ENCODE measurements at regions not wholly inside any gene's neighbourhood (a gene's known extent, or its start where the extent isn't known, plus 50 kb on each side); places are given as distances from the start of the nearest gene placed in this dataset.
A peak's percentile ranks its signal among the peaks of the same experiment; 100 is the strongest.

- no peaks in the 10 kb centered on the region for H3K36me3 Mint-ChIP-seq (ENCODE audit: low read depth, unreplicated experiment)
- no peaks in the 10 kb centered on the region for H3K27me3 Mint-ChIP-seq (ENCODE audit: low read depth, unreplicated experiment)
Observed at GRCh38 chr3:146747051-146747450, 141.9 kb upstream of the PLSCR5 start.

GRCh38 chr3:146746190-146746589, 141.0 kb upstream of the PLSCR5 start:
- Mint-ChIP-seq H3K4me1 (ENCODE audit: low read depth, unreplicated experiment) (peaks cover 13% of the 10 kb centered on the region), H3K27me3 (ENCODE audit: low read depth, unreplicated experiment) (no peaks in the 10 kb centered on the region), H3K9me3 (ENCODE audit: unreplicated experiment) (no peaks in the 10 kb centered on the region), H3K27ac (ENCODE audit: unreplicated experiment) (no peak overlapping the region), H3K4me3 (ENCODE audit: unreplicated experiment) (no peak overlapping the region), H3K36me3 (ENCODE audit: low read depth, unreplicated experiment) (no peaks in the 10 kb centered on the region)
- Histone ChIP-seq H3K36me3 (ENCODE audit: insufficient read depth, low read length) (no peaks in the 10 kb centered on the region), H3K27me3 (ENCODE audit: insufficient read depth, low read length) (no peaks in the 10 kb centered on the region), H4K20me1 (ENCODE audit: insufficient read depth, low read length) (no peaks in the 10 kb centered on the region), H2AFZ (ENCODE audit: low read depth, low read length) (no peak overlapping the region), H3K79me2 (ENCODE audit: insufficient read depth, low read length) (no peaks in the 10 kb centered on the region), H3K9me3 (ENCODE audit: insufficient read depth, low read depth, low read length) (no peaks in the 10 kb centered on the region), H3K4me2 (ENCODE audit: low read length) (peak overlapping the region; percentile 22), H3K27ac (ENCODE audit: low read depth, low read length) (peak overlapping the region; percentile 29), H3K9ac (ENCODE audit: low read length) (no peak overlapping the region), H3K4me1 (ENCODE audit: insufficient read depth, low read length) (peaks cover 13% of the 10 kb centered on the region), H3K4me3 (ENCODE audit: insufficient read depth, low read depth, low read length) (no peak overlapping the region)
- TF ChIP-seq EZH2 (IDR thresholded peaks at IDR 0.05; ENCODE audit: insufficient read depth, low read length) (no peak), CTCF (IDR thresholded peaks at IDR 0.05; ENCODE audit: insufficient read depth, low read depth, low read length) (no peak)
- FAIRE-seq (peak; percentile 60), DNase-seq (ENCODE audit: low read depth) (peak; percentile 46)

More at GRCh38 chr3:146747051-146747450, 141.9 kb upstream of the PLSCR5 start:
- no peak overlapping the region for H3K4me3 Mint-ChIP-seq (ENCODE audit: unreplicated experiment)
- Histone ChIP-seq H4K20me1 (ENCODE audit: insufficient read depth, low read length) (no peaks in the 10 kb centered on the region), H3K9me3 (ENCODE audit: insufficient read depth, low read depth, low read length) (no peaks in the 10 kb centered on the region), H3K27ac (ENCODE audit: low read depth, low read length) (peak overlapping the region; percentile 20), H3K9ac (ENCODE audit: low read length) (peak overlapping the region; percentile 10), H3K27me3 (ENCODE audit: insufficient read depth, low read length) (no peaks in the 10 kb centered on the region), H3K4me2 (ENCODE audit: low read length) (peak overlapping the region; percentile 22), H2AFZ (ENCODE audit: low read depth, low read length) (no peak overlapping the region), H3K79me2 (ENCODE audit: insufficient read depth, low read length) (no peaks in the 10 kb centered on the region), H3K4me3 (ENCODE audit: insufficient read depth, low read depth, low read length) (no peak overlapping the region), H3K4me1 (ENCODE audit: insufficient read depth, low read length) (peaks cover 13% of the 10 kb centered on the region), H3K36me3 (ENCODE audit: insufficient read depth, low read length) (no peaks in the 10 kb centered on the region)
- TF ChIP-seq CTCF (IDR thresholded peaks at IDR 0.05; ENCODE audit: insufficient read depth, low read depth, low read length) (no peak), EZH2 (IDR thresholded peaks at IDR 0.05; ENCODE audit: insufficient read depth, low read length) (no peak)
- FAIRE-seq (no peak), DNase-seq (ENCODE audit: low read depth) (no peak)
- H3K4me1 Mint-ChIP-seq (ENCODE audit: low read depth, unreplicated experiment): peaks cover 13% of the 10 kb centered on the region
- H3K9me3 Mint-ChIP-seq (ENCODE audit: unreplicated experiment): no peaks in the 10 kb centered on the region
- no peak overlapping the region for H3K27ac Mint-ChIP-seq (ENCODE audit: unreplicated experiment)

GRCh38 chr3:146739203-146739671, 134.1 kb upstream of the PLSCR5 start:
- no peaks in the 10 kb centered on the region for H3K9me3 ChIP-seq (ENCODE audit: insufficient read depth, low read depth, low read length)
- no peaks in the 10 kb centered on the region for H3K27me3 ChIP-seq (ENCODE audit: insufficient read depth, low read length)
- no peak for TF ChIP-seq EZH2 (IDR thresholded peaks at IDR 0.05; ENCODE audit: insufficient read depth, low read length)
- TF ChIP-seq CTCF (IDR thresholded peaks at IDR 0.05; ENCODE audit: insufficient read depth, low read depth, low read length): no peak
- no peak for DNase-seq (ENCODE audit: low read depth)
- H3K4me1 Mint-ChIP-seq (ENCODE audit: low read depth, unreplicated experiment): no peaks in the 10 kb centered on the region
- H3K27me3 Mint-ChIP-seq (ENCODE audit: low read depth, unreplicated experiment): no peaks in the 10 kb centered on the region
- no peak overlapping the region for H3K4me3 ChIP-seq (ENCODE audit: insufficient read depth, low read depth, low read length)
- H3K9me3 Mint-ChIP-seq (ENCODE audit: unreplicated experiment): no peaks in the 10 kb centered on the region
- no peaks in the 10 kb centered on the region for H3K4me1 ChIP-seq (ENCODE audit: insufficient read depth, low read length)
- H3K27ac Mint-ChIP-seq (ENCODE audit: unreplicated experiment): no peak overlapping the region
- H3K36me3 ChIP-seq (ENCODE audit: insufficient read depth, low read length): no peaks in the 10 kb centered on the region
- no peak overlapping the region for H3K4me3 Mint-ChIP-seq (ENCODE audit: unreplicated experiment)
- H3K36me3 Mint-ChIP-seq (ENCODE audit: low read depth, unreplicated experiment): no peaks in the 10 kb centered on the region
- no peak overlapping the region for H3K9ac ChIP-seq (ENCODE audit: low read length)
- H3K4me2 ChIP-seq (ENCODE audit: low read length): no peak overlapping the region
- no peak overlapping the region for H2AFZ ChIP-seq (ENCODE audit: low read depth, low read length)
- H4K20me1 ChIP-seq (ENCODE audit: insufficient read depth, low read length): no peaks in the 10 kb centered on the region
- no peak for FAIRE-seq
- no peak overlapping the region for H3K27ac ChIP-seq (ENCODE audit: low read depth, low read length)
- no peaks in the 10 kb centered on the region for H3K79me2 ChIP-seq (ENCODE audit: insufficient read depth, low read length)
